ENCODE measurements at regions not wholly inside any gene's neighbourhood (a gene's known extent, or its start where the extent isn't known, plus 50 kb on each side); places are given as distances from the start of the nearest gene placed in this dataset.

- no peak for DNase-seq
Measured at GRCh38 chr15:77819048-77819850, 186.5 kb upstream of the LINGO1 start.

DNA sequence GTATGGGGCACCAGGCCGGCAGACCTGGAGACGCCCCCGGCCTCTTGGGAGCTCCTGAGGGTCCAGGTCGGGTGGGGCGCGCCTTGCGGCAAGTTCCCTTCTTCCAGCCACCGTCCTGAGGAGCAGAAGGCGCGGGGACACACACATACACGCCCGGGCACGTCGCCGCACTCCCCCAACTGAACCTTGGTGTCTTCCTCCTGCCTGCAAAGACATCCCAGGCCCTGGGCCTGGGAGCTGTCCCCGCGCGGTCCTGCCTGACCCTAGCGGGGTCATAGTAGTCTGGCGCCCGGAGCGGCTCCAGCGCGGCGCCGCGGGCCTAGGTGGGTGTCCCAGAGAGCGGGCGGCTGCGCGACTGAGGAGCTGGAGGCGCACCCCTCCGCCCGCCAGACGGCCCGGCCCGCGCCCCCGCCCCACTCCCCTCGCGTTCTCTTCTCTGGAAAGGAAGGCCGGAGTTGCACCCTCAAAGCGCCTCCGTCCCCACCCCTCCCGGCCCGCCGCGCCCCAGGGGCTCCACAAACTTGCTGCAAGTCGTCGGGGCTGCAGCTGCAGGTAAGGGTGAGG lies 185.9 kb upstream of the LINGO1 start:
- DNase-seq: no peak

GRCh38 chr15:77817434-77817833 lies 184.7 kb upstream of the LINGO1 start:
- DNase-seq: no peak

- no peak for DNase-seq
Measured at GRCh38 chr15:77816983-77817382, 184.3 kb upstream of the LINGO1 start.

GRCh38 chr15:77815015-77815414 lies 182.3 kb upstream of the LINGO1 start:
- no peak for DNase-seq

DNA sequence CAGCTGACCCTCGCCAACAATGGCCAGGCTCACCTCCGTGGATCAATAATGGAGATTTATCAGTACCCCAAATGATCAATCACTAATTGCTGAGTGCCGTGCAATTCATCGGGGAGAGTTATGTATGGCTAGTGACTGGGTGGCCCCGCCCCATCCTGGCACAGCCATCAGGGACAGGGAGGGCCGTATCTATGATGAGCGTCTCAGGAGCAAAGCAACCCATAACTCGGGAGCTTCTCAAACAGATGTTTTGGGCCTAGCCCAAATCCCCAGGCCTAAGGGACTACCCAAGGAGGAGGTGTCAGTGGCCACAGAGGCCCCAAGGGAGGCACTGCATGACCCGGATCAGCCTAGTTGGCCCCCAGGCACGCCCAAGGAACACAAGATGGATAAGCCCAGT lies 180.0 kb upstream of the LINGO1 start:
- DNase-seq: no peak

DNA sequence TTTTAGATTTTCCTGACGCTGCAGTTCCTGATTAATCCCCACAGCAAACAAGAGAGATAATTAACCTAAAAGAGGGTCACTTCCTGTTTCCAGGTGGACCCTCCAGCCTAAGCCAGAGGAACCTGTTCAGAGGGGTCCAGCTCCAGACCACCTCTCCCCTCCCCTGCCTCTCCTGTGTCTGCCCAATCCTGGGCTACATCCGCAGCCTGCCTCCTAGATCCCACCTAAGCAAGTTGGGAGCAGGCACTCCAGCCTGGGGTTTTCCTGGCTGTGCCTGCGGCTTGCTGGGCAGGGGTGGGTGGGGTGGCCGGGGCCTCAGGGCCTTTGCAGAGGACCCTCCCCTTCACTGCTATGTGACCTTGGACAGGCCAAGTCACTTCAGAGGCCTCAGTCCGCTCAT lies 178.6 kb upstream of the LINGO1 start:
- DNase-seq: no peak

- no peak for DNase-seq
Measured at GRCh38 chr15:77810130-77810571, 177.4 kb upstream of the LINGO1 start.

DNA sequence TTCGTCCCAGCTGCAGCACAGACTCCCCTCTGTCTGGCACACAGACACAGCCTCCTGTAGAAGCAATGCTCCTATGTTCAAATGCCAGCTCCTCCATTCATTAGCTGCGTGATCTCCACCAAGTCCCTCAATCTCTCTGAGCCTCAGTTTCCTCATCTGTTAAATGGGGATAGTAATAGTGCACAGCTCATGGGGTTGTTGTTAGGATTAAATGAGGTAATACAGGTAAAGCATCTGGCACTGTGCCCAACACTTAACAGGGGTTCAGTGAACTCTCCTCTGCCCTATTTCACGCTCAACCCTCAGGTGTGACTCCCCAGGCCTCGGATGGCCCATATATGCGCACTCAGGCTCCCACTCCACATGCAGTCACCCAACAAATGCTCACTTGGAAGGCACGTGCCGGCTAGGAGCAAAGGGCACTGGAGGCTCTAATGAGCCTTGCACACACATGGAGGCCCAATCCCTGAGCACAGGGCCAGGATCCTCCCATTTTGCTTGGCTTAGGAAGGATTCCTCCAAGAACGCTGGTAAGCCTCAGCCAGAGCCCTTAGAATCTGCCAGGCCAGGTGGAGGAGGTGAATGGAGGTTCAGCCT lies 176.0 kb upstream of the LINGO1 start:
- no peak for DNase-seq

DNA sequence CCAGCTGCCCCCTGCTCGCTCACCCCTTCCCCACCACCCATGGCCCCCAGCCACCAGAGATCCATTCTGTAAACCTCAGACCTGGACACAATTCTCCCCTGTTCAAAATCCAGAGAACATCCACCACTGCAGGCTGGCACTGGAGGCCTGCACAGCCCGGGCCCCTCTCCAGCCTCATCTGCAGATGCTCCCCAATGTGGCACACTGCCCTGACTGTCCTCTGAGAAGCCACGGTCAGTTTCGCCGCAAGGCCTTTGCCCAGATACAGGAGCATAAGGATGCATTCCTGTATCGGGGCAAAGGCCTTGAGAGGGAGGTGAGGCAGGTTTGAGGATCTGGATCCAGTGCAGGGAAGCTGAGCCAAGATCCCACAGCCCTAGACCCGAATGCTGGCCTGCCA lies 175.4 kb upstream of the LINGO1 start:
- DNase-seq: no peak

DNA sequence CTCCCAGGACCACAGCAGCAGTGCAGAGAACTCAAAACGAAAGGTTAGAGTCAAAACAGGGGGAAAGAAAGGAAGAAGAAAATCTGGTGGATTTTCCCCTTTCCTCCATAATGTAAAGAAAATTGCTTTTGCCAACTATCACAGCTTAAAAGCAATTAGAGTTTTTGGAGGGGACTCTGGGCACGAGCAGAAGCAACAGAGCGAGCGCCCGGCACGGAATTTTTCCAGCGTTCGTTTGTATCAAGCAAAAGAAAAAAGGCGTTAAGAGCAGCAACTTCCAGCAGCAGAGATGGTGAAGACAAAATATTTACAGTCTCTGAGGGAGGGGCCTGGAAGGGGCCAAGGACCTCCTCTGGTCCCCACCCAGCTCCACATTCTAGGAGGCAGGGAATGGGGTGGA lies 174.9 kb upstream of the LINGO1 start:
- DNase-seq: no peak

DNA sequence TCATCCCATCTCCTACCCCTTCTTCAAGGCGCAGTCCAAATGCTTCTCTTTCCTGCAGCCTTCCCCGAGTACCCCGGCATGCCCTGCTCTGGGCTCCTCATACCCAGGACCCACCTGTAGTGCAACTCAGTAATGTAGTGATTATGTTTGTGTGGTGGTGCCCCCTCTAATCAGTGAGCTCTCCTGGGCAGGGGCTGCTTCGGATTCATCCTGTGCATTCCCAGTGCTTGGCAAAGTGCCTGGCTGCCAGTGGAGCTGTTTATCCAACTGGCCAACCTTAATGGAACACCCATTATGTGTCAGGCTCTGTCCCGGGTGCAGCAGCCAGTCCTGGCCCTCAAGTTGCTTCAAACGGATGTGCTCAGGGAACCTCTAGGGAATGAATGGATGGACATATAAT lies 174.4 kb upstream of the LINGO1 start:
- DNase-seq: no peak

- no peak for DNase-seq
Measured at GRCh38 chr15:77804210-77804609, 171.5 kb upstream of the LINGO1 start.

DNA sequence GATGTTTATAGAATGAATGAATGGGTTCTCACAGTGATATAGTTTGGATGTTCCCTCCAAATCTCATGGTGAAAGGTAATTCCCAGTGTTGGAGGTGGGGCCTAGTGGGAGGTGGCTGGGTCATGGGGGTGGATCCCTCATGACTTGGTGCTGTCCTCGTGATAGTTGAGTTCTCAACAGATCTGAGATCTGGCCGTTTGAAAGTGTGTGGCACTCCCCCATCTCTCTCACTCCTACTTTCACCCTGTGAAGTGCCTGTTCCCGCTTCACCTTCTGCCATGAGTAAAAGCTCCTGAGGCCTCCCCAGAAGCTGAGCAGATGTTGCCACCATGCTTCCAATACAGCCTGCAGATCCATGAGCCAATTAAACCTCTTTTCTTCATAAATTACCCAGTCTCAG lies 170.8 kb upstream of the LINGO1 start:
- DNase-seq: no peak

- no peak for DNase-seq
Measured at GRCh38 chr15:77800305-77800704, 167.6 kb upstream of the LINGO1 start.

- no peak for DNase-seq
Measured at GRCh38 chr15:77798847-77799246, 166.1 kb upstream of the LINGO1 start.

- no peak for DNase-seq
Measured at GRCh38 chr15:77798151-77798835, 165.6 kb upstream of the LINGO1 start.

- DNase-seq: no peak
Measured at GRCh38 chr15:77797270-77797669, 164.6 kb upstream of the LINGO1 start.

DNA sequence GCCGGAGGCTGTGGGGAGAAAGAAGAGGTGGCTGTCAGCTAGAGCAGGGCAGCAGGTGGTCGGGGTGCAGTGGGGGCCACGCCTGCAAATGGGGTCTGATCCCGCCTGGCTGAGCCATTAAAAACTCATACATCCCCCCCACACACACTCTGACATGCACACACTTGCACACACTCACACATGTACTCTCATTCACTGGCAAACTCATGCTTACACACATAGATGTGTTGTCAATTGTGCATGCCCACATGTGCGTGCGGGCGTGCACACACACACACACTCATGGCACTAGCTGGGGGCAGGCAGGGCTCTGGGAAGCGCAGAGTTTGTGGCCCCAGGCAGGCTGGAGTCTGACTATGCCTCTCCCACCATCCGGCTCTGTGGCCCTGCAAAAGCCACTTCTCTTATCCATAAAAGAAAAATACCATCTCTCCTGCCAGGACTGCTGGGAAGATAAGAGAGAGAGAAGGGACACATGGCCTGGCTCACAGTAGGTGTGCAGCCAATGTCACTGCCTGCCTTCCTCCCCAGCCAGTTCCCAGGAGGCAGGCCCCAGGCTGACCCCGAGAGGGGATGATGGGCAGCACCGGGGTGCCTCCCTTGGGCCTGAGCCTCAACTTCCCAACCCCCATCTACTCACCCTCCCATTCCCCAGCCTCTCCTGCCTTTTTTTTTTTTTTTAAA lies 163.5 kb upstream of the LINGO1 start:
- no peak for DNase-seq

GRCh38 chr15:77795446-77795845 lies 162.7 kb upstream of the LINGO1 start:
- no peak for DNase-seq

DNA sequence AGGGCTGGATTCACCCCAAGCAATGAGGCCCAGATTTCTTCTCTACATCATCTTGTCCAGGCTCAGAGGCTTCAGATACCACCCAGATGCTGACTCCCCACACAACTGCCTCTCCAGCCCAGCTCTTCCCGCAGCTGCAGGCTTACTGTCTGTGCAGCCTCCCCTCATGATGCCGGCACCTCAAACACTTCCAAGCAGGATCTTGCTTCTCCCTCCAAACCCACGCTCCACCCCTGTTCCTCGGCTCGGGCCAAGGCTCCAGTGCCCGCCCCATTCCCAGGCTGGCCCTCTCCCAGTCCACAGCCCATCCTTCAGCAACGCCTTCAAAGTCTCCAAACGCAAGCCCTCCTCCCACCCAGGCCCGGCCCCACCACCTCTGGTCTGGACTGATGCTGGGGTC lies 159.2 kb upstream of the LINGO1 start:
- no peak for DNase-seq

DNA sequence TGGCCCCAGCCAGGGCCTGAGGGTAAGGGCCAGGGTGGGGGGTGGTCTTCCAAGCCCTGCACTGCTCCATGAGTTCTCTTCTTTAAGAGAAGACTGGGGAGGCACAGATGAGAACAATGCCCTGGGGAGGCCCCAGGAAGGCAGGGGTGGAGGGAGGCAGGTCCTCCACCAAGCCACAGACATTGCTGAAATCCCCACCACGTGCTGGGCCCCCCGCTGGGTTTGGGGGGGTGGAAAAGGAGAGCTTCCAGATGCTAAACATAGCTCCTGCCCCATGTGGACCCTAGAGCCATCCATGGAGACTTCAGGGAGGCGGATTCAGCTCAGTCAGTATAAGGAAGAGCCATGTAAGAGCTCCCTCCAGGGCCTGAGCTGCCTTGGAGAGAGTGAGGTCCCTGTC lies 157.8 kb upstream of the LINGO1 start:
- no peak for DNase-seq

GRCh38 chr15:77786956-77787355 lies 154.2 kb upstream of the LINGO1 start:
- DNase-seq: no peak

Data from NCI-H2081 treated with DMSO at 0.1 percent for 48 hours (cell line).